GM23338 (cell line): ENCODE measurements at regions not wholly inside any gene's neighbourhood (a gene's known extent, or its start where the extent isn't known, plus 50 kb on each side); places are given as distances from the start of the nearest gene placed in this dataset.

Experiments used
- ATAC-seq: fragments of 200-7000 bp; cut with Tn5 transposase; 3 replicates; pipeline ENCODE4 v1.9.1; 2020
- DNase-seq: peaks from one replicate; pipeline ENCODE4 v3.0.0-alpha.2; 2015; ENCODE audit warnings: low spot score
- H2AFZ ChIP-seq: fragments of 200-600 bp; sonication (generic); 2 replicates; pipeline ENCODE4 v1.8.0; 2016; ENCODE audit warnings: antibody characterized with exemption, mild to moderate bottlenecking, moderate library complexity
- H3F3A ChIP-seq: fragments of 200-600 bp; sonication (generic); replicated peaks from 2 replicates; pipeline ENCODE4 v1.8.0; 2017; ENCODE audit warnings: antibody characterized with exemption, mixed run types, low read depth
- H3K27ac ChIP-seq: fragments of 200-600 bp; sonication (generic); 2 replicates; pipeline ENCODE4 v1.6.1; 2016; ENCODE audit warnings: low read depth
- H3K27me3 ChIP-seq: fragments of 200-600 bp; sonication (generic); 2 replicates; pipeline ENCODE4 v1.8.0; 2016; ENCODE audit warnings: mild to moderate bottlenecking, mixed run types, moderate library complexity; ENCODE audit not compliant: insufficient read depth
- H3K36me3 ChIP-seq: fragments of 200-600 bp; sonication (generic); 2 replicates; pipeline ENCODE4 v1.8.0; 2016; ENCODE audit warnings: mild to moderate bottlenecking; ENCODE audit not compliant: insufficient read depth
- H3K4me1 ChIP-seq: fragments of 200-600 bp; sonication (generic); 2 replicates; pipeline ENCODE4 v1.8.0; 2016; ENCODE audit warnings: mild to moderate bottlenecking, moderate library complexity; ENCODE audit not compliant: insufficient read depth
- H3K4me2 ChIP-seq: fragments of 200-600 bp; sonication (generic); 2 replicates; pipeline ENCODE4 v1.7.1; 2017; ENCODE audit warnings: mixed run types
- H3K4me3 ChIP-seq: fragments of 200-600 bp; sonication (generic); 2 replicates; pipeline ENCODE4 v1.6.1; 2016; ENCODE audit warnings: mixed run types
- H3K79me2 ChIP-seq: fragments of 200-600 bp; sonication (generic); replicated peaks from 2 replicates; pipeline ENCODE4 v1.8.0; 2017; ENCODE audit warnings: mild to moderate bottlenecking; ENCODE audit not compliant: insufficient read depth
- H3K9me2 ChIP-seq: fragments of 200-600 bp; sonication (generic); 2 replicates; pipeline ENCODE4 v1.8.0; 2017; ENCODE audit not compliant: insufficient read depth
- H4K20me1 ChIP-seq: fragments of 200-600 bp; sonication (generic); replicated peaks from 2 replicates; pipeline ENCODE4 v1.8.0; 2017; ENCODE audit warnings: mild to moderate bottlenecking; ENCODE audit not compliant: insufficient read depth
- H3K27ac Mint-ChIP-seq: 2 replicates; pipeline ENCODE4 v1.8.0; 2020; ENCODE audit warnings: inconsistent platforms, mild to moderate bottlenecking, moderate library complexity, mixed read lengths
- H3K27me3 Mint-ChIP-seq: 3 replicates; pipeline ENCODE4 v1.8.0; 2022; ENCODE audit warnings: low read depth, mild to moderate bottlenecking, moderate library complexity, mixed read lengths, inconsistent platforms; ENCODE audit not compliant: insufficient read depth, poor library complexity
- H3K36me3 Mint-ChIP-seq: 3 replicates; pipeline ENCODE4 v1.8.0; 2021; ENCODE audit warnings: low read depth, mild to moderate bottlenecking, inconsistent platforms, moderate library complexity, mixed read lengths
- H3K4me1 Mint-ChIP-seq: 3 replicates; pipeline ENCODE4 v1.8.0; 2020; ENCODE audit warnings: mild to moderate bottlenecking, inconsistent platforms, mixed read lengths
- H3K4me3 Mint-ChIP-seq: 3 replicates; pipeline ENCODE4 v1.8.0; 2021; ENCODE audit warnings: moderate library complexity, mild to moderate bottlenecking, inconsistent platforms, mixed read lengths
- H3K9me3 Mint-ChIP-seq: 3 replicates; pipeline ENCODE4 v1.8.0; 2020; ENCODE audit warnings: moderate library complexity, mild to moderate bottlenecking, inconsistent platforms, mixed read lengths
- EZH2phosphoT487 ChIP-seq: fragments of 200-600 bp; sonication (generic); IDR thresholded peaks from one replicate; pipeline ENCODE4 v1.8.1; 2018; ENCODE audit warnings: antibody characterized with exemption; ENCODE audit not compliant: unreplicated experiment
- NANOG ChIP-seq: IDR thresholded peaks from 2 replicates; pipeline ENCODE4 v1.6.1; 2016; ENCODE audit warnings: antibody characterized with exemption, borderline replicate concordance
- ZNF114 ChIP-seq: fragments of 250-450 bp; sonication (Bioruptor Pico); IDR thresholded peaks from 2 replicates; pipeline ENCODE4 v1.5.0; 2020; ENCODE audit warnings: mild to moderate bottlenecking, moderate library complexity
- ZNF331 ChIP-seq: fragments of 250-450 bp; sonication (Bioruptor Pico); IDR thresholded peaks from 2 replicates; pipeline ENCODE4 v1.5.0; 2020; ENCODE audit warnings: low read depth, mild to moderate bottlenecking, moderate library complexity
- TF ChIP-seq, protein P1 (sequence below): IDR thresholded peaks from one replicate; pipeline ENCODE4 v1.6.1; 2018; ENCODE audit warnings: antibody characterized with exemption; ENCODE audit not compliant: unreplicated experiment
- TF ChIP-seq, protein P2 (sequence below), 2 experiments: fragments of 200-600 bp in 1 of 2; sonication (generic) in 1 of 2; conservative IDR thresholded peaks; 2 replicates each; pipeline versions ENCODE4 v1.5.1 to v1.6.1; 2016 to 2017; ENCODE audit warnings: antibody characterized with exemption in 2 of 2, low read depth in 2 of 2, mild to moderate bottlenecking in 2 of 2, moderate library complexity in 1 of 2
- TF ChIP-seq, protein P3 (sequence below): fragments of 250-450 bp; sonication (Bioruptor Pico); IDR thresholded peaks from 2 replicates; pipeline ENCODE4 v1.5.0; 2020; ENCODE audit warnings: mild to moderate bottlenecking, moderate library complexity
- TF ChIP-seq, protein P4 (sequence below): IDR thresholded peaks from 2 replicates; pipeline ENCODE4 v1.6.1; 2016; ENCODE audit warnings: antibody characterized with exemption

DNA sequence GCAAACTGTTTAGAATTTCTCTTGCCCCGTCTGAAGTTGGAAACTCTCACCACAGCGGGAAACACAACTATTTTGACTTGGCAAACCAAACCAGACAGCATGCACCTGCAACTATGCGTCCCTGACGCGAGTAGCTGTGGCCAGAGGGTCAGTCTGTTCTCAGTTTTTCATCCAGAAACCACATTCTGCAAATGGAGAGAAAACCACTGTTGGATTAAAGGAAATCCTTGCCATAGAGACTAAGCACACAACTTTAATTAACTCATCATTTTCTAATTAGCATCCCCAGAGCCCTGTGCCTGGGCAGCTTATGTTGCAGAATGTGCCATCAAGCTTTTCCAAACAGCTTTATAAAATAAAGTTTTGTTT, 415.7 kb upstream of the TCF4 start:
- no peak overlapping the region for H3K27ac Mint-ChIP-seq
- Histone ChIP-seq H2AFZ (no peak overlapping the region), H3K4me3 (no peak overlapping the region), H3K27me3 (no peaks in the 10 kb centered on the region), H4K20me1 (no peaks in the 10 kb centered on the region), H3F3A (no peaks in the 10 kb centered on the region), H3K36me3 (no peaks in the 10 kb centered on the region), H3K9me2 (no peaks in the 10 kb centered on the region; the same call in 1 of the 2 replicates), H3K4me2 (no peak overlapping the region), H3K27ac (no peak overlapping the region), H3K79me2 (no peaks in the 10 kb centered on the region), H3K4me1 (peaks cover 14% of the 10 kb centered on the region; the same call in 1 of the 2 replicates)
- H3K4me3 Mint-ChIP-seq: no peak overlapping the region
- TF ChIP-seq NANOG: no peak
- TF ChIP-seq, protein P1, sequence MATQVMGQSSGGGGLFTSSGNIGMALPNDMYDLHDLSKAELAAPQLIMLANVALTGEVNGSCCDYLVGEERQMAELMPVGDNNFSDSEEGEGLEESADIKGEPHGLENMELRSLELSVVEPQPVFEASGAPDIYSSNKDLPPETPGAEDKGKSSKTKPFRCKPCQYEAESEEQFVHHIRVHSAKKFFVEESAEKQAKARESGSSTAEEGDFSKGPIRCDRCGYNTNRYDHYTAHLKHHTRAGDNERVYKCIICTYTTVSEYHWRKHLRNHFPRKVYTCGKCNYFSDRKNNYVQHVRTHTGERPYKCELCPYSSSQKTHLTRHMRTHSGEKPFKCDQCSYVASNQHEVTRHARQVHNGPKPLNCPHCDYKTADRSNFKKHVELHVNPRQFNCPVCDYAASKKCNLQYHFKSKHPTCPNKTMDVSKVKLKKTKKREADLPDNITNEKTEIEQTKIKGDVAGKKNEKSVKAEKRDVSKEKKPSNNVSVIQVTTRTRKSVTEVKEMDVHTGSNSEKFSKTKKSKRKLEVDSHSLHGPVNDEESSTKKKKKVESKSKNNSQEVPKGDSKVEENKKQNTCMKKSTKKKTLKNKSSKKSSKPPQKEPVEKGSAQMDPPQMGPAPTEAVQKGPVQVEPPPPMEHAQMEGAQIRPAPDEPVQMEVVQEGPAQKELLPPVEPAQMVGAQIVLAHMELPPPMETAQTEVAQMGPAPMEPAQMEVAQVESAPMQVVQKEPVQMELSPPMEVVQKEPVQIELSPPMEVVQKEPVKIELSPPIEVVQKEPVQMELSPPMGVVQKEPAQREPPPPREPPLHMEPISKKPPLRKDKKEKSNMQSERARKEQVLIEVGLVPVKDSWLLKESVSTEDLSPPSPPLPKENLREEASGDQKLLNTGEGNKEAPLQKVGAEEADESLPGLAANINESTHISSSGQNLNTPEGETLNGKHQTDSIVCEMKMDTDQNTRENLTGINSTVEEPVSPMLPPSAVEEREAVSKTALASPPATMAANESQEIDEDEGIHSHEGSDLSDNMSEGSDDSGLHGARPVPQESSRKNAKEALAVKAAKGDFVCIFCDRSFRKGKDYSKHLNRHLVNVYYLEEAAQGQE: no peak
- TF ChIP-seq ZNF114: no peak
- TF ChIP-seq, protein P2, sequence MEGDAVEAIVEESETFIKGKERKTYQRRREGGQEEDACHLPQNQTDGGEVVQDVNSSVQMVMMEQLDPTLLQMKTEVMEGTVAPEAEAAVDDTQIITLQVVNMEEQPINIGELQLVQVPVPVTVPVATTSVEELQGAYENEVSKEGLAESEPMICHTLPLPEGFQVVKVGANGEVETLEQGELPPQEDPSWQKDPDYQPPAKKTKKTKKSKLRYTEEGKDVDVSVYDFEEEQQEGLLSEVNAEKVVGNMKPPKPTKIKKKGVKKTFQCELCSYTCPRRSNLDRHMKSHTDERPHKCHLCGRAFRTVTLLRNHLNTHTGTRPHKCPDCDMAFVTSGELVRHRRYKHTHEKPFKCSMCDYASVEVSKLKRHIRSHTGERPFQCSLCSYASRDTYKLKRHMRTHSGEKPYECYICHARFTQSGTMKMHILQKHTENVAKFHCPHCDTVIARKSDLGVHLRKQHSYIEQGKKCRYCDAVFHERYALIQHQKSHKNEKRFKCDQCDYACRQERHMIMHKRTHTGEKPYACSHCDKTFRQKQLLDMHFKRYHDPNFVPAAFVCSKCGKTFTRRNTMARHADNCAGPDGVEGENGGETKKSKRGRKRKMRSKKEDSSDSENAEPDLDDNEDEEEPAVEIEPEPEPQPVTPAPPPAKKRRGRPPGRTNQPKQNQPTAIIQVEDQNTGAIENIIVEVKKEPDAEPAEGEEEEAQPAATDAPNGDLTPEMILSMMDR (conservative IDR thresholded peaks at IDR 0.05; ENCODE audit: low read depth in 2 of 2): no peak
- no peak for TF ChIP-seq EZH2phosphoT487
- TF ChIP-seq, protein P3, sequence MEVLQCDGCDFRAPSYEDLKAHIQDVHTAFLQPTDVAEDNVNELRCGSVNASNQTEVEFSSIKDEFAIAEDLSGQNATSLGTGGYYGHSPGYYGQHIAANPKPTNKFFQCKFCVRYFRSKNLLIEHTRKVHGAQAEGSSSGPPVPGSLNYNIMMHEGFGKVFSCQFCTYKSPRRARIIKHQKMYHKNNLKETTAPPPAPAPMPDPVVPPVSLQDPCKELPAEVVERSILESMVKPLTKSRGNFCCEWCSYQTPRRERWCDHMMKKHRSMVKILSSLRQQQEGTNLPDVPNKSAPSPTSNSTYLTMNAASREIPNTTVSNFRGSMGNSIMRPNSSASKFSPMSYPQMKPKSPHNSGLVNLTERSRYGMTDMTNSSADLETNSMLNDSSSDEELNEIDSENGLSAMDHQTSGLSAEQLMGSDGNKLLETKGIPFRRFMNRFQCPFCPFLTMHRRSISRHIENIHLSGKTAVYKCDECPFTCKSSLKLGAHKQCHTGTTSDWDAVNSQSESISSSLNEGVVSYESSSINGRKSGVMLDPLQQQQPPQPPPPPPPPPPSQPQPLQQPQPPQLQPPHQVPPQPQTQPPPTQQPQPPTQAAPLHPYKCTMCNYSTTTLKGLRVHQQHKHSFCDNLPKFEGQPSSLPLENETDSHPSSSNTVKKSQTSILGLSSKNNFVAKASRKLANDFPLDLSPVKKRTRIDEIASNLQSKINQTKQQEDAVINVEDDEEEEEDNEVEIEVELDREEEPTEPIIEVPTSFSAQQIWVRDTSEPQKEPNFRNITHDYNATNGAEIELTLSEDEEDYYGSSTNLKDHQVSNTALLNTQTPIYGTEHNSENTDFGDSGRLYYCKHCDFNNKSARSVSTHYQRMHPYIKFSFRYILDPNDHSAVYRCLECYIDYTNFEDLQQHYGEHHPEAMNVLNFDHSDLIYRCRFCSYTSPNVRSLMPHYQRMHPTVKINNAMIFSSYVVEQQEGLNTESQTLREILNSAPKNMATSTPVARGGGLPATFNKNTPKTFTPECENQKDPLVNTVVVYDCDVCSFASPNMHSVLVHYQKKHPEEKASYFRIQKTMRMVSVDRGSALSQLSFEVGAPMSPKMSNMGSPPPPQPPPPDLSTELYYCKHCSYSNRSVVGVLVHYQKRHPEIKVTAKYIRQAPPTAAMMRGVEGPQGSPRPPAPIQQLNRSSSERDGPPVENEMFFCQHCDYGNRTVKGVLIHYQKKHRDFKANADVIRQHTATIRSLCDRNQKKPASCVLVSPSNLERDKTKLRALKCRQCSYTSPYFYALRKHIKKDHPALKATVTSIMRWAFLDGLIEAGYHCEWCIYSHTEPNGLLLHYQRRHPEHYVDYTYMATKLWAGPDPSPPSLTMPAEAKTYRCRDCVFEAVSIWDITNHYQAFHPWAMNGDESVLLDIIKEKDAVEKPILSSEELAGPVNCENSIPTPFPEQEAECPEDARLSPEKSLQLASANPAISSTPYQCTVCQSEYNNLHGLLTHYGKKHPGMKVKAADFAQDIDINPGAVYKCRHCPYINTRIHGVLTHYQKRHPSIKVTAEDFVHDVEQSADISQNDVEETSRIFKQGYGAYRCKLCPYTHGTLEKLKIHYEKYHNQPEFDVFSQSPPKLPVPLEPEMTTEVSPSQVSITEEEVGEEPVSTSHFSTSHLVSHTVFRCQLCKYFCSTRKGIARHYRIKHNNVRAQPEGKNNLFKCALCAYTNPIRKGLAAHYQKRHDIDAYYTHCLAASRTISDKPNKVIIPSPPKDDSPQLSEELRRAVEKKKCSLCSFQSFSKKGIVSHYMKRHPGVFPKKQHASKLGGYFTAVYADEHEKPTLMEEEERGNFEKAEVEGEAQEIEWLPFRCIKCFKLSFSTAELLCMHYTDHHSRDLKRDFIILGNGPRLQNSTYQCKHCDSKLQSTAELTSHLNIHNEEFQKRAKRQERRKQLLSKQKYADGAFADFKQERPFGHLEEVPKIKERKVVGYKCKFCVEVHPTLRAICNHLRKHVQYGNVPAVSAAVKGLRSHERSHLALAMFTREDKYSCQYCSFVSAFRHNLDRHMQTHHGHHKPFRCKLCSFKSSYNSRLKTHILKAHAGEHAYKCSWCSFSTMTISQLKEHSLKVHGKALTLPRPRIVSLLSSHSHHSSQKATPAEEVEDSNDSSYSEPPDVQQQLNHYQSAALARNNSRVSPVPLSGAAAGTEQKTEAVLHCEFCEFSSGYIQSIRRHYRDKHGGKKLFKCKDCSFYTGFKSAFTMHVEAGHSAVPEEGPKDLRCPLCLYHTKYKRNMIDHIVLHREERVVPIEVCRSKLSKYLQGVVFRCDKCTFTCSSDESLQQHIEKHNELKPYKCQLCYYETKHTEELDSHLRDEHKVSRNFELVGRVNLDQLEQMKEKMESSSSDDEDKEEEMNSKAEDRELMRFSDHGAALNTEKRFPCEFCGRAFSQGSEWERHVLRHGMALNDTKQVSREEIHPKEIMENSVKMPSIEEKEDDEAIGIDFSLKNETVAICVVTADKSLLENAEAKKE (CRISPR knock-in tag): no peak
- TF ChIP-seq ZNF331: no peak
- TF ChIP-seq, protein P4, sequence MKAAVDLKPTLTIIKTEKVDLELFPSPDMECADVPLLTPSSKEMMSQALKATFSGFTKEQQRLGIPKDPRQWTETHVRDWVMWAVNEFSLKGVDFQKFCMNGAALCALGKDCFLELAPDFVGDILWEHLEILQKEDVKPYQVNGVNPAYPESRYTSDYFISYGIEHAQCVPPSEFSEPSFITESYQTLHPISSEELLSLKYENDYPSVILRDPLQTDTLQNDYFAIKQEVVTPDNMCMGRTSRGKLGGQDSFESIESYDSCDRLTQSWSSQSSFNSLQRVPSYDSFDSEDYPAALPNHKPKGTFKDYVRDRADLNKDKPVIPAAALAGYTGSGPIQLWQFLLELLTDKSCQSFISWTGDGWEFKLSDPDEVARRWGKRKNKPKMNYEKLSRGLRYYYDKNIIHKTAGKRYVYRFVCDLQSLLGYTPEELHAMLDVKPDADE: no peak
- peaks cover 14% of the 10 kb centered on the region for H3K4me1 Mint-ChIP-seq
- no peaks in the 10 kb centered on the region for H3K36me3 Mint-ChIP-seq
- DNase-seq: no peak
- H3K9me3 Mint-ChIP-seq: no peaks in the 10 kb centered on the region
- no peaks in the 10 kb centered on the region for H3K27me3 Mint-ChIP-seq
- ATAC-seq: no peak
